Stimulated activated CD4-positive, alpha-beta T cell treated with anti-CD3 and anti-CD28 coated beads, Interleukin-12 subunit alpha, Interleukin-12 subunit beta, amount 100 ng/mL, for 48 hours (primary cell): ENCODE measurements at regions not wholly inside any gene's neighbourhood (a gene's known extent, or its start where the extent isn't known, plus 50 kb on each side); places are given as distances from the start of the nearest gene placed in this dataset.

Experiments used
- DNase-seq, 3 donors: peaks; one replicate each; pipeline ENCODE4 v3.0.0-alpha.2; 2020; ENCODE audit warnings: low read depth in 2 of 3, low spot score in 1 of 3

- DNase-seq, result no peak
Measured at GRCh38 chr4:24637173-24637572, 52.8 kb upstream of the DHX15 start.

- DNase-seq, result no peak
Measured at GRCh38 chr4:24638396-24638875, 54.1 kb upstream of the DHX15 start.

- DNase-seq, result no peak
Measured at GRCh38 chr4:24639714-24640113, 55.4 kb upstream of the DHX15 start.

- DNase-seq, result no peak
Measured at GRCh38 chr4:24640366-24640765, 56.0 kb upstream of the DHX15 start.

- no peak for DNase-seq
Measured at GRCh38 chr4:24642981-24643547, 58.7 kb upstream of the DHX15 start.

- DNase-seq, result no peak
Measured at GRCh38 chr4:24643774-24644520, 59.6 kb upstream of the DHX15 start.

- DNase-seq, result no peak
Measured at GRCh38 chr4:24644983-24645764, 60.8 kb upstream of the DHX15 start.

- DNase-seq, result no peak
Measured at GRCh38 chr4:24645765-24646550, 61.6 kb upstream of the DHX15 start.

GRCh38 chr4:24646798-24647460 is 62.6 kb upstream of the DHX15 start:
- no peak for DNase-seq

- no peak for DNase-seq
Measured at GRCh38 chr4:24650849-24651640, 66.7 kb upstream of the DHX15 start.

- no peak for DNase-seq
Measured at GRCh38 chr4:24655326-24655725, 71.0 kb upstream of the DHX15 start.

- DNase-seq, result no peak
Measured at GRCh38 chr4:24655971-24656370, 71.6 kb upstream of the DHX15 start.

GRCh38 chr4:24656906-24657305 is 72.6 kb upstream of the DHX15 start:
- DNase-seq, result no peak

GRCh38 chr4:24657768-24658617 is 73.6 kb upstream of the DHX15 start:
- DNase-seq, result no peak

GRCh38 chr4:24659241-24659961 is 75.0 kb upstream of the DHX15 start:
- DNase-seq, result no peak

GRCh38 chr4:24662056-24662455 is 77.7 kb upstream of the DHX15 start:
- DNase-seq, result no peak

- no peak for DNase-seq
Measured at GRCh38 chr4:24662542-24662941, 78.2 kb upstream of the DHX15 start.

- DNase-seq, result no peak
Measured at GRCh38 chr4:24664956-24665355, 80.6 kb upstream of the DHX15 start.
